ENCODE measurements at regions not wholly inside any gene's neighbourhood (a gene's known extent, or its start where the extent isn't known, plus 50 kb on each side); places are given as distances from the start of the nearest gene placed in this dataset.

GRCh38 chr2:7685342-7686015, 768.3 kb downstream of the RNF144A start:
- TF ChIP-seq CTCF (IDR thresholded peaks at IDR 0.05; ENCODE audit: poor library complexity, severe bottlenecking) (no peak), REST (IDR thresholded peaks at IDR 0.05; ENCODE audit: borderline replicate concordance) (no peak), TAF1 (IDR thresholded peaks at IDR 0.05; ENCODE audit: low read depth) (no peak), EZH2 (IDR thresholded peaks at IDR 0.05; ENCODE audit: borderline replicate concordance, insufficient read depth, low read length, poor library complexity, severe bottlenecking) (no peak), SMC3 (conservative IDR thresholded peaks at IDR 0.05; ENCODE audit: poor library complexity) (no peak)

All from neural cell (in vitro differentiated cells).